K562 (cell line): ENCODE measurements at regions not wholly inside any gene's neighbourhood (a gene's known extent, or its start where the extent isn't known, plus 50 kb on each side); places are given as distances from the start of the nearest gene placed in this dataset.

ENCODE experiments used
- CHCHD3 ChIP-seq: fragments of 250-450 bp; sonication (Bioruptor Pico); IDR thresholded peaks from 2 replicates; pipeline ENCODE4 v2.1.2; 2022; ENCODE audit warnings: mild to moderate bottlenecking
- E2F4 ChIP-seq: sonication (generic); formaldehyde crosslinking; IDR thresholded peaks from 2 replicates; pipeline ENCODE4 v1.8.0; 2022; ENCODE audit warnings: mild to moderate bottlenecking, low read depth, missing genetic modification reagents
- GTF2F1 ChIP-seq: IDR thresholded peaks from 2 replicates; pipeline ENCODE4 v1.6.1; 2011; ENCODE audit warnings: low read depth, low read length, improper control_type of control experiment
- MYC ChIP-seq, 2 experiments: fragments of 250-450 bp in 1 of 2; sonication (Bioruptor Pico) in 1 of 2; IDR thresholded peaks; 2 replicates each; pipeline versions ENCODE4 v1.5.1 to v1.6.1; 2012 to 2021; ENCODE audit warnings: low read depth in 2 of 2, borderline replicate concordance in 1 of 2, improper control_type of control experiment in 1 of 2, low read length in 1 of 2, mild to moderate bottlenecking in 1 of 2, moderate library complexity in 1 of 2
- SMAD3 ChIP-seq: fragments of 450-650 bp; formaldehyde crosslinking; conservative IDR thresholded peaks from 2 replicates; pipeline ENCODE4 v1.4.0; 2020; ENCODE audit warnings: mild to moderate bottlenecking
- TEAD2 ChIP-seq: fragments of 450-650 bp; IDR thresholded peaks from 2 replicates; pipeline ENCODE4 v1.6.1; 2016; ENCODE audit warnings: missing genetic modification characterization, control low read depth, missing compliant biosample characterization
- ZNF518B ChIP-seq: fragments of 250-450 bp; sonication (Bioruptor Pico); IDR thresholded peaks from 2 replicates; pipeline ENCODE4 v1.5.0; 2021; ENCODE audit warnings: mild to moderate bottlenecking, moderate library complexity
- ZNF584 ChIP-seq: fragments of 200-800 bp; sonication (Bioruptor generic); IDR thresholded peaks from 2 replicates; pipeline ENCODE4 v1.6.1; 2016; ENCODE audit warnings: low read depth, mild to moderate bottlenecking, missing genetic modification characterization, missing compliant biosample characterization

- TF ChIP-seq ZNF518B (no peak), SMAD3 (CRISPR knock-in tag) (no peak), E2F4 (no peak), ZNF584 (CRISPR knock-in tag) (no peak), MYC (IDR thresholded peaks at IDR 0.05; ENCODE audit: low read depth, low read length) (no peak), MYC (CRISPR knock-in tag; IDR thresholded peaks at IDR 0.05; ENCODE audit: borderline replicate concordance, low read depth) (no peak), TEAD2 (tag) (no peak), CHCHD3 (CRISPR knock-in tag) (no peak), GTF2F1 (no peak)
These were observed 124.2 kb downstream of the BRD1 start (continued) for GRCh38 chr22:49703505-49703904.
